ENCODE measurements at regions not wholly inside any gene's neighbourhood (a gene's known extent, or its start where the extent isn't known, plus 50 kb on each side); places are given as distances from the start of the nearest gene placed in this dataset.

- ChIA-PET CTCF (ENCODE audit: unreplicated experiment) (no interaction called here), POLR2A (interaction anchor here (0.6 kb wide), 2 partner anchors 15 to 738 kb away, joined by 3 read pairs; no protein-coding TSS in a partner anchor)
- no peak overlapping the region for H2AFZ ChIP-seq (ENCODE audit: low read length)
- TF ChIP-seq CTCF (conservative IDR thresholded peaks at IDR 0.05; ENCODE audit: low read length) = no peak
- no peak for TF ChIP-seq EZH2phosphoT487 (IDR thresholded peaks at IDR 0.05; ENCODE audit: borderline replicate concordance, low read depth, low read length)
- H3K27ac ChIP-seq (ENCODE audit: low read depth, low read length, poor library complexity, severe bottlenecking) = no peak overlapping the region
- BruUV-seq (replicated peaks) = no TSS peak
- H3K79me2 ChIP-seq (ENCODE audit: insufficient read depth, low read depth, low read length) = no peaks in the 10 kb centered on the region
- H3K9me2 ChIP-seq (ENCODE audit: insufficient read depth, low read length) = no peaks in the 10 kb centered on the region
- intact Hi-C loops (cut with micrococcal nuclease; ENCODE audit: unreplicated experiment) = no loop called here
- no peaks in the 10 kb centered on the region for H3K9me3 ChIP-seq (ENCODE audit: low read length)
- no peak overlapping the region for H3K4me3 ChIP-seq (ENCODE audit: low read depth, low read length, poor library complexity, severe bottlenecking)
- H3K4me1 ChIP-seq (ENCODE audit: insufficient read depth, low read length, poor library complexity, severe bottlenecking) = no peaks in the 10 kb centered on the region
- no peaks in the 10 kb centered on the region for H3K36me3 ChIP-seq (ENCODE audit: insufficient read depth, low read length)
- DNase-seq (ENCODE audit: low spot score) = no peak
- H3K4me2 ChIP-seq (ENCODE audit: low read length) = no peak overlapping the region
- H4K20me1 ChIP-seq (ENCODE audit: insufficient read depth, low read length) = no peaks in the 10 kb centered on the region
Measured at GRCh38 chr1:163766257-163766918, 444.6 kb downstream of the NUF2 start.

GRCh38 chr1:163768576-163768975 lies 446.8 kb downstream of the NUF2 start:
- no peaks in the 10 kb centered on the region for H3K9me3 ChIP-seq (ENCODE audit: low read length)
- no peaks in the 10 kb centered on the region for H4K20me1 ChIP-seq (ENCODE audit: insufficient read depth, low read length)
- no peak overlapping the region for H3K27ac ChIP-seq (ENCODE audit: low read depth, low read length, poor library complexity, severe bottlenecking)
- no peaks in the 10 kb centered on the region for H3K36me3 ChIP-seq (ENCODE audit: insufficient read depth, low read length)
- H3K9me2 ChIP-seq (ENCODE audit: insufficient read depth, low read length) = no peaks in the 10 kb centered on the region
- H3K4me2 ChIP-seq (ENCODE audit: low read length) = no peak overlapping the region
- no TSS peak for BruUV-seq (replicated peaks)
- H3K79me2 ChIP-seq (ENCODE audit: insufficient read depth, low read depth, low read length) = no peaks in the 10 kb centered on the region
- CTCF ChIA-PET (ENCODE audit: unreplicated experiment) = no interaction called here
- TF ChIP-seq EZH2phosphoT487 (IDR thresholded peaks at IDR 0.05; ENCODE audit: borderline replicate concordance, low read depth, low read length) (no peak), CTCF (conservative IDR thresholded peaks at IDR 0.05; ENCODE audit: low read length) (no peak)
- no peak overlapping the region for H2AFZ ChIP-seq (ENCODE audit: low read length)
- no peak overlapping the region for H3K4me3 ChIP-seq (ENCODE audit: low read depth, low read length, poor library complexity, severe bottlenecking)
- intact Hi-C loops (cut with micrococcal nuclease; ENCODE audit: unreplicated experiment) = no loop called here
- no peaks in the 10 kb centered on the region for H3K4me1 ChIP-seq (ENCODE audit: insufficient read depth, low read length, poor library complexity, severe bottlenecking)
- POLR2A ChIA-PET = no interaction called here
- DNase-seq (ENCODE audit: low spot score) = no peak

GRCh38 chr1:163770265-163770664 lies 448.5 kb downstream of the NUF2 start:
- BruUV-seq (replicated peaks) = no TSS peak
- Histone ChIP-seq H3K9me2 (ENCODE audit: insufficient read depth, low read length) (no peaks in the 10 kb centered on the region), H3K36me3 (ENCODE audit: insufficient read depth, low read length) (no peaks in the 10 kb centered on the region), H3K9me3 (ENCODE audit: low read length) (no peaks in the 10 kb centered on the region), H4K20me1 (ENCODE audit: insufficient read depth, low read length) (no peaks in the 10 kb centered on the region), H3K4me2 (ENCODE audit: low read length) (no peak overlapping the region), H3K4me1 (ENCODE audit: insufficient read depth, low read length, poor library complexity, severe bottlenecking) (no peaks in the 10 kb centered on the region), H3K4me3 (ENCODE audit: low read depth, low read length, poor library complexity, severe bottlenecking) (no peak overlapping the region), H3K79me2 (ENCODE audit: insufficient read depth, low read depth, low read length) (no peaks in the 10 kb centered on the region), H2AFZ (ENCODE audit: low read length) (no peak overlapping the region), H3K27ac (ENCODE audit: low read depth, low read length, poor library complexity, severe bottlenecking) (no peak overlapping the region)
- ChIA-PET POLR2A (no interaction called here), CTCF (ENCODE audit: unreplicated experiment) (no interaction called here)
- DNase-seq (ENCODE audit: low spot score) = no peak
- no peak for TF ChIP-seq EZH2phosphoT487 (IDR thresholded peaks at IDR 0.05; ENCODE audit: borderline replicate concordance, low read depth, low read length)
- no peak for TF ChIP-seq CTCF (conservative IDR thresholded peaks at IDR 0.05; ENCODE audit: low read length)
- intact Hi-C loops (cut with micrococcal nuclease; ENCODE audit: unreplicated experiment) = no loop called here
